Neuron (in vitro differentiated cells): ENCODE measurements at regions not wholly inside any gene's neighbourhood (a gene's known extent, or its start where the extent isn't known, plus 50 kb on each side); places are given as distances from the start of the nearest gene placed in this dataset.

Source experiments
- H2AFZ ChIP-seq: one replicate; pipeline ENCODE4 v1.6.1; 2013; ENCODE audit warnings: low read depth, mild to moderate bottlenecking, inconsistent platforms, low read length, moderate library complexity
- H3K27me3 ChIP-seq: one replicate; pipeline ENCODE4 v1.6.1; 2013; ENCODE audit warnings: low read length; ENCODE audit not compliant: insufficient read depth
- H3K36me3 ChIP-seq: one replicate; pipeline ENCODE4 v1.6.1; 2013; ENCODE audit warnings: low read length; ENCODE audit not compliant: insufficient read depth
- H3K4me1 ChIP-seq: one replicate; pipeline ENCODE4 v1.6.1; 2013; ENCODE audit warnings: low read length; ENCODE audit not compliant: insufficient read depth
- H3K4me3 ChIP-seq: 2 replicates; pipeline ENCODE4 v1.5.1; 2013; ENCODE audit warnings: mild to moderate bottlenecking, low read length, moderate library complexity
- H3K9me3 ChIP-seq: one replicate; pipeline ENCODE4 v1.6.1; 2013; ENCODE audit warnings: low read length

- no peaks in the 10 kb centered on the region for H3K9me3 ChIP-seq
These were observed 142.2 kb upstream of the UBASH3B start for GRCh38 chr11:122513328-122513727.

GRCh38 chr11:122512688-122513087 lies 142.8 kb upstream of the UBASH3B start:
- H3K36me3 ChIP-seq: no peaks in the 10 kb centered on the region
- H3K4me3 ChIP-seq: no peak overlapping the region
- no peaks in the 10 kb centered on the region for H3K9me3 ChIP-seq
- no peak overlapping the region for H2AFZ ChIP-seq
- H3K27me3 ChIP-seq: no peaks in the 10 kb centered on the region
- no peaks in the 10 kb centered on the region for H3K4me1 ChIP-seq

More at GRCh38 chr11:122513328-122513727, 142.2 kb upstream of the UBASH3B start:
- Histone ChIP-seq H3K4me3 (no peak overlapping the region), H3K4me1 (no peaks in the 10 kb centered on the region), H2AFZ (no peak overlapping the region), H3K27me3 (no peaks in the 10 kb centered on the region), H3K36me3 (no peaks in the 10 kb centered on the region)

GRCh38 chr11:122509899-122510298 lies 145.6 kb upstream of the UBASH3B start:
- H2AFZ ChIP-seq: no peak overlapping the region
- no peaks in the 10 kb centered on the region for H3K9me3 ChIP-seq
- no peak overlapping the region for H3K4me3 ChIP-seq
- H3K4me1 ChIP-seq: peaks cover 3% of the 10 kb centered on the region
- H3K27me3 ChIP-seq: no peaks in the 10 kb centered on the region
- no peaks in the 10 kb centered on the region for H3K36me3 ChIP-seq

- Histone ChIP-seq H3K4me3 (no peak overlapping the region), H3K36me3 (no peaks in the 10 kb centered on the region), H3K9me3 (no peaks in the 10 kb centered on the region), H3K27me3 (no peaks in the 10 kb centered on the region), H3K4me1 (peaks cover 3% of the 10 kb centered on the region), H2AFZ (no peak overlapping the region)
These were observed 146.4 kb upstream of the UBASH3B start for GRCh38 chr11:122509091-122509490.

- Histone ChIP-seq H2AFZ (no peak overlapping the region), H3K36me3 (no peaks in the 10 kb centered on the region), H3K9me3 (no peaks in the 10 kb centered on the region), H3K4me3 (no peak overlapping the region), H3K4me1 (peaks cover 3% of the 10 kb centered on the region), H3K27me3 (no peaks in the 10 kb centered on the region)
These were observed 150.1 kb upstream of the UBASH3B start for GRCh38 chr11:122505304-122506006.

- Histone ChIP-seq H3K4me1 (no peaks in the 10 kb centered on the region), H3K4me3 (no peak overlapping the region), H3K36me3 (no peaks in the 10 kb centered on the region), H3K9me3 (no peaks in the 10 kb centered on the region), H3K27me3 (no peaks in the 10 kb centered on the region), H2AFZ (no peak overlapping the region)
These were observed 161.3 kb upstream of the UBASH3B start for GRCh38 chr11:122494221-122494620.

DNA sequence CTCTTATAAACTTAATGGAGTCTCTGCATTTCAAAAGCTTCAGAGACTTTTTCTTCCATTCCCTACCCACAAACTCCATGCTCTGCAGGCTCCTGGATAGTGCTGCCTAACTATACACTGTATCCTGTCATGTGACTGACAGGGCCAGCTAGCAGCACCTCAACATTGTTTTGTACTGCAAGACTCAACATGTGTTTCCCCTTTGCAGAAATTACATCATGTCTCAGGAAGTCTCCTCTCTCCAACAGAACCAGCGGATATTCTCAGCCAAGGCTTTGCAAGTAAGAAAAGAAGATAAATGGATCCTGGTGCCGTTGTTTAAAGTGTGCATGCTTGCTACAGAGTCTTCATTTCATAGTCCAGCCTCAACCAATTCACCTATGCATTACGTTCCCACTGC lies 164.0 kb upstream of the UBASH3B start:
- no peaks in the 10 kb centered on the region for H3K36me3 ChIP-seq

GRCh38 chr11:122488892-122489706 lies 166.4 kb upstream of the UBASH3B start:
- no peak overlapping the region for H2AFZ ChIP-seq
- no peaks in the 10 kb centered on the region for H3K27me3 ChIP-seq
- no peak overlapping the region for H3K4me3 ChIP-seq
- no peaks in the 10 kb centered on the region for H3K9me3 ChIP-seq
- peaks cover 3% of the 10 kb centered on the region for H3K4me1 ChIP-seq
- no peaks in the 10 kb centered on the region for H3K36me3 ChIP-seq

More for the DNA sequence above, 164.0 kb upstream of the UBASH3B start:
- Histone ChIP-seq H3K27me3 (no peaks in the 10 kb centered on the region), H3K4me1 (peaks cover 3% of the 10 kb centered on the region), H3K4me3 (no peak overlapping the region), H3K9me3 (no peaks in the 10 kb centered on the region), H2AFZ (no peak overlapping the region)

DNA sequence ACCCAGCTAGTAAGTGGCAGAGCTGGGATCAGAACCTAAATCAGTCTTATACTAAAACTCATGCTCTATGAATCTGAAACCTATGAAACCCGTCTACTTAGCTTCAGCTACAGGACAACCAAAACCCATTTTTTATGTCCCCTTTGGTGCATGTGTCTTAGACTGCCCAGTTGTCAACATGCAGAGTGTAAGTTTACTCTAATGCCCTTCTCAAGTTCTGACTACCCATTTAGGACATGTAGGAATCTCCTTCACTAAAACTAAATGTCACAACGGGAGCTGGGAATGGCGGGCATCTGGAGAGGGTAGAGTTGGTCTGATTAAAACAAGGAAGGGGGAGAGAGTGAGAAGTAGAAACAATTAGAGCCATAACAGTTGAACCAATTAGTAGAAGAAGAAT lies 167.9 kb upstream of the UBASH3B start:
- Histone ChIP-seq H2AFZ (no peak overlapping the region), H3K27me3 (no peaks in the 10 kb centered on the region), H3K9me3 (no peaks in the 10 kb centered on the region), H3K4me1 (peaks cover 3% of the 10 kb centered on the region), H3K36me3 (no peaks in the 10 kb centered on the region), H3K4me3 (no peak overlapping the region)

- H3K4me3 ChIP-seq: no peak overlapping the region
- peaks cover 3% of the 10 kb centered on the region for H3K4me1 ChIP-seq
- no peaks in the 10 kb centered on the region for H3K9me3 ChIP-seq
- no peaks in the 10 kb centered on the region for H3K27me3 ChIP-seq
- H3K36me3 ChIP-seq: no peaks in the 10 kb centered on the region
- no peak overlapping the region for H2AFZ ChIP-seq
These were observed 168.6 kb upstream of the UBASH3B start for GRCh38 chr11:122486793-122487495.

GRCh38 chr11:122478986-122479385 lies 176.5 kb upstream of the UBASH3B start:
- no peak overlapping the region for H3K4me3 ChIP-seq
- H3K4me1 ChIP-seq: no peaks in the 10 kb centered on the region
- no peaks in the 10 kb centered on the region for H3K27me3 ChIP-seq
- no peaks in the 10 kb centered on the region for H3K9me3 ChIP-seq
- H3K36me3 ChIP-seq: no peaks in the 10 kb centered on the region
- H2AFZ ChIP-seq: no peak overlapping the region

- no peaks in the 10 kb centered on the region for H3K36me3 ChIP-seq
- H3K4me3 ChIP-seq: no peak overlapping the region
- H3K9me3 ChIP-seq: no peaks in the 10 kb centered on the region
- H3K27me3 ChIP-seq: no peaks in the 10 kb centered on the region
- peak overlapping the region; percentile 5 for H2AFZ ChIP-seq
- no peaks in the 10 kb centered on the region for H3K4me1 ChIP-seq
These were observed 186.6 kb upstream of the UBASH3B start for GRCh38 chr11:122468965-122469364.

DNA sequence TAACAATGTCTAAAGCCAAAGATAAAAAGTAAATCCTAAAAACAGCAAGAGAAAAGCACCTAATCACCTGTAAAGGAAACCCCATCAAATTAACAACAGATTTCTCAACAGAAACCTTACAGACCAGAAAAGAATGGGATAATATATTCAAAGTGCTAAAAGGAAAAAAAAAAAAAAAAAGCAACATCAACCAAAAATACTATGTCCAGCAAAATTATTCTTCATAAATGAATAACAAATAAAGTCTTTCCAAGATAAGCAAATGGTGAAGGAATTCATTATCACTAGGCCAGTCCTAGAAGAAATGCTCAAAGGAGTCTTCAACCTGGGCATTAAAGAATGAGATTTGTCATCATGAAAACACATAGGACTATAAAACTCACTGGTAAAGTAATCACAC lies 192.0 kb upstream of the UBASH3B start:
- H3K4me3 ChIP-seq: no peak overlapping the region
- peaks cover 4% of the 10 kb centered on the region for H3K4me1 ChIP-seq
- peaks cover 7% of the 10 kb centered on the region for H3K9me3 ChIP-seq
- H3K36me3 ChIP-seq: no peaks in the 10 kb centered on the region
- H3K27me3 ChIP-seq: no peaks in the 10 kb centered on the region
- no peak overlapping the region for H2AFZ ChIP-seq
